CD4-positive, alpha-beta T cell treated with Interleukin-15 for 4 hours (primary cell): ENCODE measurements at regions not wholly inside any gene's neighbourhood (a gene's known extent, or its start where the extent isn't known, plus 50 kb on each side); places are given as distances from the start of the nearest gene placed in this dataset.
"Not testable (repeated sequence)": the region's sequence is repeated elsewhere in the genome, so short reads cannot be mapped to it uniquely, and the experiment has no call there.

ENCODE experiments used
- DNase-seq: peaks from one replicate; pipeline ENCODE4 v3.0.0-alpha.2; 2020; ENCODE audit warnings: low spot score

DNA sequence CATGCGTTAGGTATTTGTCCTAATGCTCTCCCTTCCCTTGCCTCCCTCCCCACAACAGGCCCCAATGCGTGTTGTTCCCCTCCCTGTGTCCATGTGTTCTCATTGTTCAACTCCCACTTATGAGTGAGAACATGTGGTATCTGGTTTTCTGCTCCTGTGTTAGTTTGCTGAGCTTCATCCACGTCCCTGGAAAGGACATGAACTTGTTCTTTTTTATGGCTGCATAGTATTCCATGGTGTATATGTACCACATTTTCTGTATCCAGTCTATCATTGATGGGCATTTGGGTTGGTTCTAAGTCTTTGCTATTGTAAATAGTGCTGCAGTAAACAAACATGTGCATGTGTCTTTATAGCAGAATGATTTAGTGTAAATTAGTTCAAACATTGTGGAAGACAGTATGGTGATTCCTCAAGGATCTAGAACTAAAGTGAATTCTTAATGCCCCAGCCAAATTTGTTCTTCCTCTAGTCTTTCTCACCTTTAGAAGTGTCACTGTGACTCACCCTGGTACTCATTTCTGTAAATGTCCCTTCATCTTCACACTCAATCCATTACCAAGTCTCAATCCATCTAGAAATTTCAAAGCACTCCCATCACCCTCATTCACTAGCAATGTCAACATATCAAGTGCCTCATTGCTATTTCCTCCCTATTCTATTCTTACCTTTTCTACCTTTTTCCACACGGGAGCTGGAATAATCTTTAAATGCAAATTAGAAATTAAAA, 123.9 kb downstream of the MREG start:
- DNase-seq, result not testable (repeated sequence)

- no peak for DNase-seq
These were observed 124.7 kb downstream of the MREG start for GRCh38 chr2:215888680-215889079.

GRCh38 chr2:215887303-215887702, 126.0 kb downstream of the MREG start:
- DNase-seq, result no peak

GRCh38 chr2:215886022-215886421, 127.3 kb downstream of the MREG start:
- no peak for DNase-seq

DNA sequence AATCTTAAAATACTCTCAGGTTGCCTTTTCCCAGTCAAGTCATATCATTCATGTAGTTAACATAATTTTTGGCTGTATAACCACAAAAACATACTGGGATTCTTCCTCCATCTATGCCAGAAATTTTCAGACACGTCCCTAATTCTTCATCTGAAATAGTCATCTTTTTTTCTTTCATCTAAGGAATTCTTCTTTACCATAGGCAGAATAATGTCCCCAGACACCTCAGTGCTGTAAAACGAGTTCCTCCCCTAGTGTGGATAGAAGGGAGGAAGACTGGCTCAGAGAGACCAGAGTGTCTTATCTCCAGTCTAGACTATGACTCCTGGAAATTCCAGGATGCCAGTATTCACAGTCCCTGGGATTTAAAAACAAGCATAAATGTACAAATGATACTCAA, 127.8 kb downstream of the MREG start:
- DNase-seq, result no peak

- DNase-seq, result no peak
These were observed 128.8 kb downstream of the MREG start for GRCh38 chr2:215884451-215885087.

DNA sequence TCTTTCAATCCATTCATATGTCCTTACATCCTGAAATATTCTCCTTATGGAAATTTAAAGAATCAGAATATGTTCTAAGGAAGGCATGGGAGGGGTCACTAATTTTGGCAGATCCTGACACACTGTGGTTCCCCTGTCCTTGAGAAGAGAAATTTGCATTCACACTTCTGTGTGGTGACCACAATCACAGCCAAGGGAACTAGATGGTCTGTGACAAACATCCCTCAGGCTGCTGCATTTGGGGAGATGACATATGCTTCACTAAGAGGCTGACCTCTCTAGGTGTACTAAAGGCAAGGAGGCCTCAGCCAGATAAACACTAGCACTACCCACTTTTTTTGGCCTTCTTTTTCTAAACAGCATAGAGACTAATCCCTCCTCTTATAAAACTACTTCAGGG, 129.6 kb downstream of the MREG start:
- no peak for DNase-seq

GRCh38 chr2:215882689-215883088, 130.7 kb downstream of the MREG start:
- no peak for DNase-seq

DNA sequence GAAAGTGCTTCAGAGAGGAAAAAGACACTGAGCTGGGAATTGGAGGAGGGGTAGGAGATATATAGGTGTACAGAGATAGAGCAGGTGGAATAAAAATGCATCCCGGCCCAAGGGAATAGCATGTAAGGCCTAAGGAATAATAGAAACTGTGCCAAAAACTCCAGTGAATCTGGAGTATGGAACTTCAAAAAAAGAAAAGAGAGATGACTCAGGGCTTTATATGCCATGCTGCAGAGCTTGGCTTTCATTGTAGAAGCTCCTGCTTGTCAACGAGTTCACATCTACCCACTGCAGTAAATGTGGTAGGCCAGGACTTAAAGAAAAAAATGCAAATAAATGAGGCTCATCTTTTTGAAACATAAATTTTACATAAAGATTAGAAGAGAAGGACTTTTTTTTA, 131.8 kb downstream of the MREG start:
- DNase-seq, result no peak

GRCh38 chr2:215880970-215881369, 132.4 kb downstream of the MREG start:
- no peak for DNase-seq

DNA sequence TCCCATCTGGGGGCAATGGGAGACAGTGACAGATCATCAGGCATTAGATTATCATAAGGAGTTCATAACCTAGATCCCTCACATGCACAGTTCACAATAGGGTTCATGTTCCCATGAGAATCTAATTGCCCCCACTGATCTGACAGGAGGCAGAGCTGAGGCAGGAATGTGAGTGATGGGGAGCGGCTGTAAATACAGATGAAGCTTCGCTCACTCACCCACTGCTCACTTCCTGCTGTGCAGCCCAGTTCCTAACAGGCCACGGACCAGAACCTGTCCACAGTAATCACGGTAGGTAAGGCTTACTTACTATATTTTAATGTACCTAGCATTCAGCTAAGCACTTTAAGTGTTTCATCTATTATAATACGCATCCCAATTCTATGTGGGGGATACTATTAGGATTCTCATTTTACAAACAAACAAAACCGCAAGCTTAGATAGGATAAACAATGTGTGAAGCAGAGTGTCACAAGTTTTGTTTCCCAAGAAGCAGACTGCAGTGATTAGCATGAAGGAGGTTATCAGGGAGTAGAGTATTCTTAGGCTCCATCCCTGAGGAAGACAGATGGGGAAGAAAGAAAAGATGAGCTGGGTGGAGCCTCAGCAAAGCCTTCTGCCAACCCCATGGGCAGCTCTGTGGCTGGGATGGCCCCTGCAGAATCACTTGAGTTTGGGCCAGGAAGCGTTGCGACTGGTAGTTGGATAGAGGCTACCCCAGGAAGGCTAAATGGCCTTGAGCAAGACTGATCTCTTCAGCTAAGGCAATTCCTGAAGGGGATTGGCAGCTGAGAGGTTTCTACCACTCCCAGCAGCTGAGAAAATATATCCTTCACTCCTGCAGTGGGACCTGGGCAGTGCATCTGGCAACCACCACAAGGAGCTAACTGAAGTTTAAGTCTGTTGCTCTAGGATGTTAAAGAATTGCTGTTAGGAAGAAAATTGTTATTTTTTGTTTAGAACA, 133.1 kb downstream of the MREG start:
- DNase-seq, result no peak

GRCh38 chr2:215879331-215879730, 134.0 kb downstream of the MREG start:
- DNase-seq, result no peak

- no peak for DNase-seq
These were observed 134.8 kb downstream of the MREG start for GRCh38 chr2:215878476-215879063.

GRCh38 chr2:215876937-215877238, 136.5 kb downstream of the MREG start:
- DNase-seq, result no peak

DNA sequence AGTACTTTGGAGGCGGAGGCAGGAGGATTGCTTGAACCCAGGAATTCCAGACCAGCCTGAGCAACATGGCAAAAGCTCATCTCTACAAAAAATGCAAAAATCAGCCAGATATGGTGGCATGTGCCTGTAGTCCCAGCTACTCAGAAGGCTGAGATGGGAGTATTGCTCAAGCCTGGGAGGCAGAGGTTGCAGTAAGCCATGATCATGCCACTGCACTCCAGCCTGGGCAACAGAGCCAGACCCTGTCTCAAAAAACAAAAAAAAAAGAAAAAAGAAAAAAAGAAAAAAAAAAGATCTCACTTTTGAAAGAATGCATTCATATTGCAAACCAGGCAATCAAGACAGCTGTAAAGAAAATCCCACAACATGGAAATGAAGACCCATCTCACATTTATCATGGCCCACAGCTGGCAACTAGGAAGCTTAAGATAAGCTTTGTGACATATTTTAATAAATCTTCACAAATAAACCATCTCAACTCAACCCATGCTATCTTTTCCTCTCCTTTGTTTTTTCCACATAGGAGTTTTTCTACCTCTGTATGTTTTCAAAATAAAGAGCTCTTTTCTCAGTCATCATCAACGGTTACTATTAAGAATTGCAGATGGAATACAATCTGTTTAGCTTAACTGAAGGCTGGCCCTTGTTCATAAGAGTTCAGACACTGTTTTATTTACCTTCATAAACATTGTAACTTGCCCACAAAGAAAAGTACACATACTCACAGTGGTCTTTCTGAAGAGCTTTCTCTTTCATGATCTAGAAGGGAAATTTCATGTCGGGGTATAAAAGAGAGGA, 137.0 kb downstream of the MREG start:
- DNase-seq, result no peak

- no peak for DNase-seq
These were observed 138.9 kb downstream of the MREG start for GRCh38 chr2:215874418-215874817.

DNA sequence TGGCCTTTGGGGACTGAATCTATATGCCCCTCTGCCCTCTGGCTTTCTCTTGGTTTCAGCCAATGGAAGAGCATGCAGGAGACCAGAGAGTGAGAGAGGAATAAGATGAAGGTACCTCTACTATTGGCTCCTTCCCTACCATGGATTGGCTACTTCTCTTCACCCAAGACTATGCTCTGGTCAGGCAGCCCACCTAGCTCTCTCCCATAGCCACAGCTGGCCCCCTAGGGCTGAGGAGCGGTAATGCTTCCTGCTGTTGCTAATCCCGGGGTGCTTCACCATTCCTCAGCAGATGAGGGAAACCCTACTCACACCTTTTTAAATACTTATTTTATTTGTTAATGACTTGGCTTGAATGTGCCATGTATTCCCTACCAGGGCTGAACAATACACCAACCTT, 142.4 kb downstream of the MREG start:
- no peak for DNase-seq

- DNase-seq, result no peak
These were observed 143.3 kb downstream of the MREG start for GRCh38 chr2:215870088-215870490.

DNA sequence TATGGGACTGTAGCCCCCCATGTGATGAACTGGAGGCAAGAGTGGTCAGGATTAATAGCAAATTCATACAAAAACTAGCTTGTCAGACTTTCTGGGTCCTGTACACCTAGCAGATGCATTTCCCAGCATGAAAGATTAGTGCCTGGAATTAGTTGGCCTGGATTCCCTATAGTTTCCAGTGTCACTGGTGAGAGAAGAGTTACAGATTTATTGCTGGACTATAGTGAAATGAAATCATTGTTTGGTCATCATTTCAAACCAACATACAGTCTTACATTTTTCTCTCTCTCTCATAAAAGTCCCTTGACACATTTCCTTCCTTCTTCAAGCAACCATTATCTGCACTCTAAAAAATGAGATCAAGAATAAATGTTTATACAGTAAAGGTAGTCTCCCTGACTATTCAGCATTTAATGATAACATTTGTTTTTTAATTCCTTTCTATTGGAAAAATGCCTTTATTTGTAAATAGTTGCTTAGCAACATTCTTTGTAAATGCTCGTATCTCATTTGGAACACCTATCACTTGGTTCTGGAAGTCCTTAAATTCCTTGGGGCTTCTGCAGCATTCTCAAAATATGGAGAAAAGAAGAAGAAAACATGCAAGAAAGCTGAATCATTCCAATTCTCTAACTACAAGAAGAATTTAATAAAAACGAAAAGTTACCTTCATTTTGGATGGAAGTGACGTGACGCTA, 144.4 kb downstream of the MREG start:
- DNase-seq, result no peak

DNA sequence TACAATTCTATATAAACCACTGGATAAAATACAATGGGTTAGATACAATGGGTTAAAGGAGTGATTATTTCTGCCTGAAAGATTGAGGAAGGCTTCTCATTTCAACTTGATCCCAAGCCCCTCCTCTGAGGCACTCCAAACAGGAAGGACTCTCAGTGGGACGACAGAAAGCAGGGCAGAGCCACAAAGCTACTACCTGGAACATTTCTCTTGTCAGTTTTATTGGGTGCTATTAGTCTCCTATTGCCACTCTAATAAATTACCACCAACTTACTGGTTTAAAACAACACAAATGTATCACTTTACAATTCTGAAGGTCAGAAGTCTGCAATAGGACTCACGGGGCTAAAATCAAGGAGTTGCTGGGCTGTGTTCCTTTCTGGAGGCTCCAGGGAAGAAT, 146.7 kb downstream of the MREG start:
- DNase-seq, result no peak

- DNase-seq, result no peak
These were observed 149.7 kb downstream of the MREG start for GRCh38 chr2:215863687-215864086.
